K562 (cell line): ENCODE measurements at regions not wholly inside any gene's neighbourhood (a gene's known extent, or its start where the extent isn't known, plus 50 kb on each side); places are given as distances from the start of the nearest gene placed in this dataset.

Experiments used
- ATAC-seq: fragments of 200-7000 bp; cut with Tn5 transposase; 3 replicates; pipeline ENCODE4 v1.9.1; 2020; ENCODE audit warnings: moderate library complexity
- BruUV-seq: library from RNA; stranded (reverse); fragments of 400-500 nt; replicated peaks from 2 replicates; lab custom pipeline; 2021; lab: Mats Ljungman, UMichigan
- CTCF ChIA-PET: fragments of 300-600 bp; formaldehyde crosslinking; extraction: SDS; loops from one replicate; lab custom pipeline; 2021; ENCODE audit warnings: low intra/inter-chr PET ratio; lab: Yijun Ruan, JAX
- POLR2A ChIA-PET: fragments of 300-600, 350-650 bp; sonication (Branson Sonifier 250); formaldehyde crosslinking; extraction: SDS; loops from one replicate; lab custom pipeline; 2021; ENCODE audit warnings: antibody characterized with exemption, inconsistent platforms; lab: Yijun Ruan, JAX
- DNase-seq, 4 experiments: peaks; one replicate each; pipeline versions ENCODE4 v3.0.0 to v3.0.0-alpha.2; 2011 to 2018; ENCODE audit warnings: low spot score in 3 of 4, mixed read lengths in 3 of 4; ENCODE audit errors: extremely low read depth in 1 of 4
- FAIRE-seq: peaks from 2 replicates; lab custom pipeline; 2011; peaks lifted over from hg19 to GRCh38; lab: Jason Lieb, UNC
- H2AFZ ChIP-seq: 2 replicates; pipeline ENCODE4 v1.6.0; 2011; ENCODE audit warnings: low read depth, low read length, control low read depth, inconsistent platforms
- H3K27ac ChIP-seq: fragments of 200-600 bp; 3 replicates; pipeline ENCODE4 v1.8.0; 2011; ENCODE audit warnings: low read depth, mild to moderate bottlenecking, control low read depth, inconsistent platforms, low read length, moderate library complexity, mixed read lengths; ENCODE audit errors: extremely low read depth
- H3K27me3 ChIP-seq, 2 experiments: fragments of 300-600 bp in 1 of 2; 2 replicates in 1 of 2; 3 replicates in 1 of 2; pipeline versions ENCODE4 v1.6.0 to v1.8.0; 2011; ENCODE audit warnings: inconsistent platforms in 2 of 2, low read length in 2 of 2, mild to moderate bottlenecking in 1 of 2, mixed read lengths in 1 of 2, moderate library complexity in 1 of 2; ENCODE audit not compliant: control insufficient read depth in 2 of 2, insufficient read depth in 2 of 2
- H3K36me3 ChIP-seq: fragments of 300-600 bp; 3 replicates; pipeline ENCODE4 v1.8.0; 2011; ENCODE audit warnings: mild to moderate bottlenecking, low read length, inconsistent platforms; ENCODE audit not compliant: control insufficient read depth, insufficient read depth
- H3K4me1 ChIP-seq, 2 experiments: fragments of 200-600 bp in 1 of 2; replicated peaks in 1 of 2; 2 replicates in 1 of 2; 3 replicates in 1 of 2; pipeline versions ENCODE4 v1.5.1 to v1.8.0; 2011; ENCODE audit warnings: inconsistent platforms in 2 of 2, low read length in 2 of 2, mild to moderate bottlenecking in 1 of 2, mixed read lengths in 1 of 2, moderate library complexity in 1 of 2; ENCODE audit not compliant: control insufficient read depth in 2 of 2, insufficient read depth in 2 of 2
- H3K4me2 ChIP-seq: 2 replicates; pipeline ENCODE4 v1.6.1; 2011; ENCODE audit warnings: low read length, control low read depth, inconsistent platforms, mixed read lengths; ENCODE audit not compliant: insufficient read depth
- H3K4me3 ChIP-seq: fragments of 200-600 bp; sonication (generic), shearing (Covaris generic); 2 replicates; pipeline ENCODE4 v1.5.1; 2016; ENCODE audit warnings: control low read depth, inconsistent platforms
- H3K79me2 ChIP-seq: fragments of 200-600 bp; 3 replicates; pipeline ENCODE4 v1.8.0; 2011; ENCODE audit warnings: low read length, inconsistent platforms; ENCODE audit not compliant: control insufficient read depth, insufficient read depth
- H3K9ac ChIP-seq, 2 experiments: 2 replicates each; pipeline versions ENCODE4 v1.6.0 to v1.6.1; 2011; ENCODE audit warnings: low read depth in 2 of 2, low read length in 2 of 2, control low read depth in 1 of 2, inconsistent platforms in 1 of 2, mild to moderate bottlenecking in 1 of 2, mixed read lengths in 1 of 2; ENCODE audit not compliant: insufficient read depth in 1 of 2
- H3K9me1 ChIP-seq: one replicate; pipeline ENCODE4 v1.6.0; 2011; ENCODE audit warnings: inconsistent platforms, mild to moderate bottlenecking, low read length, moderate library complexity; ENCODE audit not compliant: control insufficient read depth, insufficient read depth
- H3K9me3 ChIP-seq: replicated peaks from 2 replicates; pipeline ENCODE4 v1.5.1; 2011; ENCODE audit warnings: low read depth, low read length, inconsistent platforms; ENCODE audit not compliant: control insufficient read depth, insufficient read depth
- H4K20me1 ChIP-seq: replicated peaks from 2 replicates; pipeline ENCODE4 v1.6.1; 2011; ENCODE audit warnings: low read length, inconsistent platforms, mixed read lengths; ENCODE audit not compliant: control insufficient read depth, insufficient read depth
- DEAF1 ChIP-seq: fragments of 450-650 bp; formaldehyde crosslinking; IDR thresholded peaks from 2 replicates; pipeline ENCODE4 v1.4.0; 2020; ENCODE audit warnings: mild to moderate bottlenecking, moderate library complexity
- DLX4 ChIP-seq: fragments of 250-450 bp; sonication (Bioruptor Pico); IDR thresholded peaks from 2 replicates; pipeline ENCODE4 v1.6.1; 2021; ENCODE audit warnings: mild to moderate bottlenecking
- FOXJ2 ChIP-seq: fragments of 200-800 bp; sonication (Bioruptor generic); IDR thresholded peaks from 2 replicates; pipeline ENCODE4 v1.6.1; 2016; ENCODE audit warnings: missing genetic modification characterization, missing compliant biosample characterization
- GABPA ChIP-seq: fragments of 200-800 bp; sonication (Bioruptor generic); conservative IDR thresholded peaks from 2 replicates; pipeline ENCODE4 v1.6.1; 2016; ENCODE audit warnings: low read depth, missing genetic modification characterization, missing compliant biosample characterization
- GABPB2 ChIP-seq: fragments of 250-450 bp; sonication (Bioruptor Pico); conservative IDR thresholded peaks from 2 replicates; pipeline ENCODE4 v1.5.1; 2021; ENCODE audit warnings: mild to moderate bottlenecking
- HDAC1 ChIP-seq, 2 experiments: fragments of 450-650 bp; IDR thresholded peaks; 2 replicates each; pipeline ENCODE4 v1.6.1; 2016 to 2017; ENCODE audit warnings: inconsistent platforms in 1 of 2, mild to moderate bottlenecking in 1 of 2, moderate library complexity in 1 of 2
- NFYB ChIP-seq: IDR thresholded peaks from 2 replicates; pipeline ENCODE4 v1.6.1; 2011; ENCODE audit warnings: mild to moderate bottlenecking, moderate library complexity; ENCODE audit not compliant: insufficient read length; ENCODE audit errors: extremely low read depth
- RAD51 ChIP-seq: fragments of 450-650 bp; IDR thresholded peaks from 2 replicates; pipeline ENCODE4 v1.7.1; 2016; ENCODE audit warnings: low read depth, mild to moderate bottlenecking, borderline replicate concordance
- SAFB ChIP-seq: fragments of 200-400 bp; formaldehyde crosslinking; IDR thresholded peaks from 2 replicates; pipeline ENCODE4 v1.6.1; 2017; ENCODE audit warnings: low read depth, low read length, borderline replicate concordance
- USF1 ChIP-seq: sonication (generic); formaldehyde crosslinking; IDR thresholded peaks from 2 replicates; pipeline ENCODE4 v1.9.0; 2022; ENCODE audit warnings: mild to moderate bottlenecking, missing genetic modification reagents
- WGBS: fragments of 100-300 bp; shearing (Covaris generic); methylation state at CpG from one replicate; pipeline ENCODE4 v1.1.6; 2016; ENCODE audit warnings: low coverage, mixed read lengths; ENCODE audit not compliant: insufficient coverage; ENCODE audit errors: missing lambda C conversion rate; 5-methylcytosine and 5-hydroxymethylcytosine counted together
- in situ Hi-C: fragments of 300-500 bp; cut with MboI; formaldehyde crosslinking; loops from 4 replicates; pipeline ENCODE4 v1.15.0; 2018; ENCODE audit warnings: inconsistent platforms, mixed read lengths
- intact Hi-C: fragments of 100-400 bp; cut with micrococcal nuclease; formaldehyde crosslinking; loops from 2 replicates; pipeline ENCODE4 v1.14.2; 2022
- TF ChIP-seq, protein P1 (sequence below): fragments of 450-650 bp; IDR thresholded peaks from 2 replicates; pipeline ENCODE4 v1.7.0; 2016; ENCODE audit warnings: borderline replicate concordance

- TF ChIP-seq FOXJ2 (tag) (no peak), USF1 (no peak), RAD51 (no peak), GABPB2 (no peak), SAFB (no peak), DEAF1 (CRISPR knock-in tag) (no peak), HDAC1 (IDR thresholded peaks at IDR 0.05) (no peak), DLX4 (CRISPR knock-in tag) (no peak), NFYB (no peak), GABPA (tag) (no peak)
- TF ChIP-seq, protein P1, sequence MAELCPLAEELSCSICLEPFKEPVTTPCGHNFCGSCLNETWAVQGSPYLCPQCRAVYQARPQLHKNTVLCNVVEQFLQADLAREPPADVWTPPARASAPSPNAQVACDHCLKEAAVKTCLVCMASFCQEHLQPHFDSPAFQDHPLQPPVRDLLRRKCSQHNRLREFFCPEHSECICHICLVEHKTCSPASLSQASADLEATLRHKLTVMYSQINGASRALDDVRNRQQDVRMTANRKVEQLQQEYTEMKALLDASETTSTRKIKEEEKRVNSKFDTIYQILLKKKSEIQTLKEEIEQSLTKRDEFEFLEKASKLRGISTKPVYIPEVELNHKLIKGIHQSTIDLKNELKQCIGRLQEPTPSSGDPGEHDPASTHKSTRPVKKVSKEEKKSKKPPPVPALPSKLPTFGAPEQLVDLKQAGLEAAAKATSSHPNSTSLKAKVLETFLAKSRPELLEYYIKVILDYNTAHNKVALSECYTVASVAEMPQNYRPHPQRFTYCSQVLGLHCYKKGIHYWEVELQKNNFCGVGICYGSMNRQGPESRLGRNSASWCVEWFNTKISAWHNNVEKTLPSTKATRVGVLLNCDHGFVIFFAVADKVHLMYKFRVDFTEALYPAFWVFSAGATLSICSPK: no peak
- TF ChIP-seq, all 486 proteins: peak for 0
- no peaks in the 10 kb centered on the region for H4K20me1 ChIP-seq
- no peaks in the 10 kb centered on the region for H3K36me3 ChIP-seq
- no TSS peak for BruUV-seq
- no peak overlapping the region for H2AFZ ChIP-seq
- H3K27me3 ChIP-seq: peaks cover 22 to 52% of the 10 kb centered on the region in 2 experiments
- DNase-seq: no peak
- 1% methylated on average over 6 of the region's 6 CpGs for WGBS
- no peak overlapping the region for H3K4me3 ChIP-seq
- intact Hi-C loops (no loop called here), in situ Hi-C loops (no loop called here)
- no peak overlapping the region for H3K27ac ChIP-seq
- FAIRE-seq: no peak
- H3K79me2 ChIP-seq: no peaks in the 10 kb centered on the region
- no peak for ATAC-seq
- CTCF ChIA-PET: no interaction called here
- no peaks in the 10 kb centered on the region for H3K9me3 ChIP-seq
- no peaks in the 10 kb centered on the region for H3K9me1 ChIP-seq
- POLR2A ChIA-PET: interaction anchor here (0.6 to 1.7 kb wide), 2 partner anchors 9 to 651 kb away, joined by 3 to 6 read pairs; no protein-coding TSS in a partner anchor
- H3K4me2 ChIP-seq: no peak overlapping the region
- no peaks in the 10 kb centered on the region; a peak in 1 of 5 replicates for H3K4me1 ChIP-seq
- no peak overlapping the region for H3K9ac ChIP-seq
Observed at GRCh38 chr12:127268706-127269425, 998.1 kb upstream of the TMEM132C start.
